AG09309 (cell line): ENCODE measurements at regions not wholly inside any gene's neighbourhood (a gene's known extent, or its start where the extent isn't known, plus 50 kb on each side); places are given as distances from the start of the nearest gene placed in this dataset.
A peak's percentile ranks its signal among the peaks of the same experiment; 100 is the strongest.

Experiments used
- DNase-seq: peaks from one replicate; pipeline ENCODE4 v3.0.0-alpha.2; 2010; ENCODE audit warnings: low read depth
- H3K4me3 ChIP-seq: 2 replicates; pipeline ENCODE4 v1.5.1; 2011; ENCODE audit warnings: mild to moderate bottlenecking, low read depth, low read length, moderate library complexity; ENCODE audit not compliant: control insufficient read depth
- CTCF ChIP-seq: IDR thresholded peaks from 2 replicates; pipeline ENCODE4 v1.5.1; 2011; ENCODE audit warnings: mild to moderate bottlenecking, low read depth, low read length, inconsistent platforms; ENCODE audit not compliant: insufficient read depth, control insufficient read depth; ENCODE audit errors: missing control alignments

- no peak for TF ChIP-seq CTCF
Measured at GRCh38 chr15:36472672-36473071, 106.8 kb upstream of the CDIN1 start.

GRCh38 chr15:36478561-36478960, 100.9 kb upstream of the CDIN1 start:
- no peak for DNase-seq
- TF ChIP-seq CTCF = no peak
- H3K4me3 ChIP-seq = no peak overlapping the region

More at GRCh38 chr15:36472672-36473071, 106.8 kb upstream of the CDIN1 start:
- no peak overlapping the region for H3K4me3 ChIP-seq
- DNase-seq = no peak

DNA sequence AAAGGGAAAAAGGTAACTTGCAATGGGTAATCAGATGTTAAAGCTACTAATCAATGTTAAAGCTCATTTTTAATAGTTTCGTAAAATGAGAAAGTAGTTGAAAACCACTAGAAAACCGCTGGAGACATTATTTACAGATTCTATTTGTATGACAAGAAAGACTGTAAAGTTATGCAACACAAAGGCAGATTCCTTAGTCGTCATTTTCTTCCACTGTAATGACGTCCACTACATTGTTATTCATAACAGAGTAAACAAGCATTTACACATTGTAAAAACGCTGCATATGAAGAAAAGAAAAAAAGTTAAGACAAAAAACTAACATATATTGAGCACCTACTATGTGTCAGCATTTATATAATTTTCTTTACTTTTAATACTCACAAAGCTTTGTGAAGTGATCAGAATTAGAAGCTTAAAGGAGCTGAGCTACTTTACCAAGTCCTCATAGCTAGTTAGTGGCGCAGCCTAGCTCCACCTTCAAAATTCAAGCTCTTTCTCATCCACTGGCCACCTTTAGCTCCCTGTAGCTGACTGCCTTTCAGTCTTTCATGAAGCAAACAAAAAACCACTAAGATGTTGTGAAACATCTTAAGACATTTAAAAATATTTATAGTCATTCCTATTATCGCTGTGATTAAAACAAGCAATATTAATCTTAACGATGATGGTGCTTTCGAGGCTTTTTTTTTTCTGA, 100.1 kb upstream of the CDIN1 start:
- H3K4me3 ChIP-seq = no peak overlapping the region
- peak; percentile 31 for DNase-seq
- TF ChIP-seq CTCF = no peak

GRCh38 chr15:36481156-36481555, 98.3 kb upstream of the CDIN1 start:
- H3K4me3 ChIP-seq = no peak overlapping the region
- no peak for TF ChIP-seq CTCF
- DNase-seq = no peak

- DNase-seq = no peak
- no peak overlapping the region for H3K4me3 ChIP-seq
- TF ChIP-seq CTCF = no peak
Measured at GRCh38 chr15:36483409-36483808, 96.0 kb upstream of the CDIN1 start.

- H3K4me3 ChIP-seq = no peak overlapping the region
- DNase-seq = no peak
- no peak for TF ChIP-seq CTCF
Measured at GRCh38 chr15:36484038-36484778, 95.2 kb upstream of the CDIN1 start.
